Kidney (tissue), 13 donors: ENCODE measurements at regions not wholly inside any gene's neighbourhood (a gene's known extent, or its start where the extent isn't known, plus 50 kb on each side); places are given as distances from the start of the nearest gene placed in this dataset.

Source experiments
- DNase-seq, 5 donors: peaks; one replicate each; pipeline ENCODE4 v3.0.0-alpha.2; 2013 to 2020
- FAIRE-seq: peaks from 2 replicates; lab custom pipeline; 2012; peaks lifted over from hg19 to GRCh38; lab: Jason Lieb, UNC
- H3K27ac ChIP-seq, 2 donors: one replicate each; pipeline ENCODE4 v1.7.0; 2013; ENCODE audit warnings: low read depth in 2 of 2, low read length in 2 of 2, inconsistent platforms in 1 of 2
- H3K27me3 ChIP-seq: one replicate; pipeline ENCODE4 v1.7.1; 2013; ENCODE audit warnings: low read length, inconsistent platforms; ENCODE audit not compliant: control insufficient read depth, insufficient read depth
- H3K36me3 ChIP-seq, 3 donors: one replicate each; pipeline versions ENCODE4 v1.7.0 to v1.7.1; 2013; ENCODE audit warnings: low read length in 3 of 3, control low read depth in 1 of 3, inconsistent platforms in 1 of 3; ENCODE audit not compliant: insufficient read depth in 3 of 3, control insufficient read depth in 2 of 3
- H3K4me1 ChIP-seq, 3 donors: one replicate each; pipeline versions ENCODE4 v1.7.0 to v1.7.1; 2013; ENCODE audit warnings: low read length in 3 of 3, inconsistent platforms in 1 of 3, low read depth in 1 of 3; ENCODE audit not compliant: control insufficient read depth in 2 of 3, insufficient read depth in 2 of 3
- H3K4me3 ChIP-seq, 3 donors: one replicate each; pipeline versions ENCODE4 v1.7.0 to v1.8.1; 2013; ENCODE audit warnings: low read length in 3 of 3, control low read depth in 1 of 3, inconsistent platforms in 1 of 3
- H3K9ac ChIP-seq, 3 donors: one replicate each; pipeline versions ENCODE4 v1.7.0 to v1.7.1; 2013; ENCODE audit warnings: low read length in 3 of 3, control low read depth in 1 of 3, inconsistent platforms in 1 of 3
- H3K9me3 ChIP-seq, 3 donors: one replicate each; pipeline versions ENCODE4 v1.7.0 to v1.7.1; 2013; ENCODE audit warnings: low read length in 3 of 3, control low read depth in 1 of 3, inconsistent platforms in 1 of 3; ENCODE audit not compliant: control insufficient read depth in 2 of 3, insufficient read depth in 1 of 3
- CTCF ChIP-seq: IDR thresholded peaks from 3 replicates; pipeline ENCODE4 v1.5.1; 2012; ENCODE audit warnings: mild to moderate bottlenecking, moderate library complexity, borderline replicate concordance; ENCODE audit not compliant: insufficient read depth; ENCODE audit errors: extremely low read depth
- intact Hi-C: fragments of 100-400 bp; cut with DNase I; formaldehyde crosslinking; loops from one replicate; pipeline ENCODE4 v1.11.1; 2022
- donor health status: control.
- donor health status: control.
- donor health status: control.
- donor health status: control.
- donor health status: control.
- donor health status: DM: yes; HTN: yes; CAD: no.
- donor health status: Normal renal cell carcinoma (clear cell type).

- no peak overlapping the region for H3K27ac ChIP-seq
- intact Hi-C loops, result no loop called here
- no peaks in the 10 kb centered on the region for H3K36me3 ChIP-seq
- H3K9me3 ChIP-seq, result peaks cover 0 to under 1% (median 0%) of the 10 kb centered on the region in 3 donors
- no peak for FAIRE-seq
- H3K27me3 ChIP-seq, result no peaks in the 10 kb centered on the region
- no peak for TF ChIP-seq CTCF
- no peak for DNase-seq
- H3K4me1 ChIP-seq, result no peaks in the 10 kb centered on the region
- no peak overlapping the region for H3K9ac ChIP-seq
- no peak overlapping the region for H3K4me3 ChIP-seq
These were observed 741.4 kb upstream of the VSTM2A start for GRCh38 chr7:53800746-53801145.

DNA sequence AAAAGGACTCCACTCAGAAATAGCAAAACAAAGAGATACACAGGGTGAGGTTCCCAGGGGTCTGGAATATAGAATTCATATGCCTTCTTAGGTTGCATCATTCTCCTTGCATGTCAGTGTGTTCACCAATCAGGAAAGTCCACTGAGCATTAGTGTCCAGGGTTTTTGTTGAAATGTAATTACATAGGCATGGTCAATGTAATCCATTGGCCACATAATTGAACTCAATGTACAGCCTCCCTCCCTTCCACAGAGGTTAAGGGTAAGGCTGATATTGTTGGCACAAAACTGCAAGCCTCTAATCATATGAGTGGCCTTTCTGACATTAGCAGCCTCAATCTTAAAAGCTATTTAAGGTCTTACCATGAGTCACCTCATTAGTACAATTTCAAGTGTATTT, 736.1 kb upstream of the VSTM2A start:
- Histone ChIP-seq H3K4me3 (no peak overlapping the region), H3K27ac (no peak overlapping the region), H3K36me3 (no peaks in the 10 kb centered on the region), H3K9ac (no peak overlapping the region), H3K27me3 (no peaks in the 10 kb centered on the region), H3K4me1 (no peaks in the 10 kb centered on the region), H3K9me3 (peaks cover 0 to 6% (median 0%) of the 10 kb centered on the region in 3 donors)
- DNase-seq (no peak), FAIRE-seq (no peak)
- intact Hi-C loops, result no loop called here
- no peak for TF ChIP-seq CTCF

DNA sequence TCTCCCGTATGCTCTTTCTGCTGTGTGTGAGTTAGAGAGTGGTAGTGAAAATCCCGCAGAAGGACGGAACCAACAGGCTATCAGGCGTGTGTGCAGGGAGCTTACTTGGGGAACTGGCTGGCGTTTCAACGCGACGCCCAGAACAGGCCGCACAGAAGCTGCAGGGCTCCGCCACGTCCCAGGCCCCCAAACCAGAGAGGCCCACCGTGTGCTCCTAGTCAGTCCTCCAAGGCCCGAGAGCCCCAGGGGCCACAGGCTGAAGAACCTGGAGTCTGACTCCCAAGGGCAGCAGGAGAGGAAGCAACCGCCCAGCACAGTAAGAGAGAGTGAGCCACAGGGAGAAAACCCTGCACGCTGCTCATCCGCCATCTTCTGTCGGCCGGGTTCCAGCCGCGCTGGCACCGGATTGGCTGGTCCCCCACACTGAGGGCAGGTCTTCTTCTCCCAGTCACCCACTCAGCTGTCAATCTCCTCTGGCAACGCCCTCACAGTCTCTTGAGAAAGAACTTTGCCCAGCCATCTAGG, 730.6 kb upstream of the VSTM2A start:
- DNase-seq, result no peak
- no peaks in the 10 kb centered on the region for H3K36me3 ChIP-seq
- H3K9me3 ChIP-seq, result no peaks in the 10 kb centered on the region
- H3K27ac ChIP-seq, result no peak overlapping the region
- H3K4me3 ChIP-seq, result no peak overlapping the region
- H3K9ac ChIP-seq, result no peak overlapping the region
- no peak for FAIRE-seq
- intact Hi-C loops, result no loop called here
- no peak for TF ChIP-seq CTCF
- no peaks in the 10 kb centered on the region for H3K27me3 ChIP-seq
- no peaks in the 10 kb centered on the region for H3K4me1 ChIP-seq

GRCh38 chr7:53812135-53812534, 730.0 kb upstream of the VSTM2A start:
- no peak overlapping the region for H3K9ac ChIP-seq
- H3K4me3 ChIP-seq, result no peak overlapping the region
- no peaks in the 10 kb centered on the region for H3K36me3 ChIP-seq
- TF ChIP-seq CTCF, result no peak
- H3K27ac ChIP-seq, result no peak overlapping the region
- H3K27me3 ChIP-seq, result no peaks in the 10 kb centered on the region
- H3K4me1 ChIP-seq, result no peaks in the 10 kb centered on the region
- no peak for DNase-seq
- no peak for FAIRE-seq
- no peaks in the 10 kb centered on the region for H3K9me3 ChIP-seq
- intact Hi-C loops, result no loop called here
